Mesothelial cell of epicardium (in vitro differentiated cells): ENCODE measurements at regions not wholly inside any gene's neighbourhood (a gene's known extent, or its start where the extent isn't known, plus 50 kb on each side); places are given as distances from the start of the nearest gene placed in this dataset.

Source experiments
- DNase-seq, 2 experiments: peaks; one replicate each; pipeline ENCODE4 v3.0.0; 2021; ENCODE audit warnings: low spot score in 2 of 2; ENCODE audit not compliant: unreplicated experiment in 2 of 2
- H3K27ac Mint-ChIP-seq: 2 replicates; pipeline ENCODE4 v1.8.0; 2021; ENCODE audit warnings: mixed read lengths
- H3K27me3 Mint-ChIP-seq: 2 replicates; pipeline ENCODE4 v1.8.0; 2021; ENCODE audit warnings: low read depth, mixed read lengths
- H3K36me3 Mint-ChIP-seq: 2 replicates; pipeline ENCODE4 v1.8.0; 2021; ENCODE audit warnings: mixed read lengths
- H3K4me1 Mint-ChIP-seq: 2 replicates; pipeline ENCODE4 v1.8.0; 2021; ENCODE audit warnings: mixed read lengths
- H3K4me3 Mint-ChIP-seq: 2 replicates; pipeline ENCODE4 v1.8.0; 2021; ENCODE audit warnings: mild to moderate bottlenecking, moderate library complexity, mixed read lengths
- H3K9me3 Mint-ChIP-seq: 2 replicates; pipeline ENCODE4 v1.8.0; 2021; ENCODE audit warnings: mixed read lengths
- CTCF ChIP-seq: fragments of 200-600 bp; sonication (generic); IDR thresholded peaks from one replicate; pipeline ENCODE4 v1.5.0; 2021; ENCODE audit warnings: antibody characterized with exemption; ENCODE audit not compliant: unreplicated experiment

GRCh38 chr7:113968713-113969112, 49.9 kb upstream of the PPP1R3A start:
- Mint-ChIP-seq H3K27me3 (peaks cover 5% of the 10 kb centered on the region), H3K9me3 (peaks cover 6% of the 10 kb centered on the region), H3K36me3 (no peaks in the 10 kb centered on the region), H3K4me3 (no peak overlapping the region), H3K27ac (no peak overlapping the region), H3K4me1 (no peaks in the 10 kb centered on the region)
- no peak for DNase-seq
- TF ChIP-seq CTCF = no peak
